GM18508 (cell line): ENCODE measurements at regions not wholly inside any gene's neighbourhood (a gene's known extent, or its start where the extent isn't known, plus 50 kb on each side); places are given as distances from the start of the nearest gene placed in this dataset.

Experiments
- ATAC-seq: cut with Tn5 transposase; IDR thresholded peaks from one replicate; pipeline ENCODE4 v1.9.1; 2021; ENCODE audit warnings: moderate number of reproducible peaks; ENCODE audit not compliant: insufficient read depth, unreplicated experiment

DNA sequence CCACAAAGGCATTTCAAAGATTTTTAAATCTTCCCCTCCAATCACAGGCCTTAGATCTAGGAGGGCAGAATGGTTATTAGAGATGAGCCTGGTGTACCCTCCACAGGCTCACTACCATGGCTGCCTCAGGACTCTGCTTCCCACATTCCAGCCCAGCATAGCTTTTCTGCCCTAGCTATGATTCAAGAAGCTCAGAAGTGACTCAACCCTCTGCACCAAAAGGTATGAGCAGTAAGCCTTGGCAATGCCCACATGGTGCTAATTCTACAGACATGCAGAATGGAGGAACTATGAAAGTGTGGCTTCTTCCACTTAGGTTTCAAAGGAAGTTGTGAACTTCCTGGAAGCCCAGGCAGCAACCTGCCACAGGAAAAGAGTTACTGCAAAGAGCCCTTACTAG, 786.2 kb downstream of the SLITRK6 start:
- no peak for ATAC-seq

DNA sequence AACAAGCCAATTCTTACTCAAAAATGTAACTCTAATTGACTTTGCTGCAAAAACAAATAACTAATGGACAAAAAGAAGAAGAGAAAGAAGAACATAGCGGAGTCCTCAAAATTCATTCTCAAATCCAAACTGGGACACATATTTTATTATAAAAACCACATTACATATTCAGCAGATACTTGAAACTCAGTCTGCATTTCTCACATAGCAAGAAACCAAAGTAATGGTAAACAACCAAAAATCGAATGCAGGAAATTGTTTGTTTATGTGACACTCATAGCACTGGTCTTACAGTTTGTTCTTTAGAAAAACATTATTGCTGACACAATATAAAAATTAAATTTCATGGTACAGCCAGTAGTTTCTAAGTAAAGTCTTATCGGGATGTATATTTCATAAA, 789.8 kb downstream of the SLITRK6 start:
- no peak for ATAC-seq

DNA sequence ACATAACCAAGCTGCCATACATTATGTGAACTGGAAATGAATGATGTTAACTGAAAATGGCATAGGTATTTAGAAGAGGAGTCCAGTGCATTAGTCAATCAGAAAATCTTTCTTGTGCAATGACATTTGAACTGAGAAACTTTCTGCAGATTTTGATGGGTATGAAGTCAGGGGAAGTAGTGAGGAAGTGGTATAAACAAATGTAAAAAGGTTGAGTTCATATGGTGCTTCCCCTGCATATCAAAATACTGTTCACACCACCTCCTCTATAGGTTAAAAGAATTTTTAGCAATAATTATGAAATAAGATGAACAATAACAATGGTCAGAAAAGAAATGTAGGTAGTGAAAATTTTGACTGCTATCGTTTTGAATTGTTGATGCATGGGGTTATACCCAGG, 800.0 kb downstream of the SLITRK6 start:
- ATAC-seq, result no peak

DNA sequence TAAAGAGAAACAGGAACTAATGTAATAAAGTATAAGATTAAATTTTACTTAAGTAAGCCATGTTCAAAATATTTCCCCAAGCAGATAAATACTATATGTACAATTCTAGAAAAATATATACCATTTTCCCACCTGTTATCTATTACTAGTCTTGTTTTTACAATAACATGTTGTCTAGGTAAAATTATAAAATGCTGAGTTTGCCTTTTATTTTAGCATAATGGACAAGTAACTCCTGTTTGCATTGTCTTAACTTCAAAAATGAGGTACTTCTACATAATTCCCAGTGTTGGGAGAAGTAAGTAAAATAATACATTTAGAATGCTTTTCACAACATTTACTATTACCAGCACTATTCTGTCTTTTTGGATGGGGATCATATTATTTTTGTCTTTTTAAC, 800.5 kb downstream of the SLITRK6 start:
- ATAC-seq, result no peak

DNA sequence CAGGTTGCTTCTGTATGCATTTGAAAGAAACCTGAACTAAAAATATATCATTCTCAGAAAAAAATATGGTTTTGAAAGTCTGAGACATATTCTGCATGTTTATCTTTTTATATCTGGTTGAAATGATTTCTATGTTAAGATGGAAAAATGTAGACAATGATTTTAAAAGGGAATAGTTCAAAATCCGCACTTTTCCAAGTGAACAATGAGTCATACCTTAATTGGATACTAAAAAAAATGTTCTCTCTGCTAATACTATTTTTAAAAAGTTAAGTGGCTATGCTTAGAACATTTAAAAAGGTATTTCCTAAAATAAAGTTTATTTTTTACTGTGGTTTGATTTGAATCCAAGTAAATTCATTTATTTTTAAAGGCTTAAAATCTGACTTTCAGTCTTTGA, 801.4 kb downstream of the SLITRK6 start:
- no peak for ATAC-seq

GRCh38 chr13:84994582-84994981, 804.6 kb downstream of the SLITRK6 start:
- no peak for ATAC-seq

DNA sequence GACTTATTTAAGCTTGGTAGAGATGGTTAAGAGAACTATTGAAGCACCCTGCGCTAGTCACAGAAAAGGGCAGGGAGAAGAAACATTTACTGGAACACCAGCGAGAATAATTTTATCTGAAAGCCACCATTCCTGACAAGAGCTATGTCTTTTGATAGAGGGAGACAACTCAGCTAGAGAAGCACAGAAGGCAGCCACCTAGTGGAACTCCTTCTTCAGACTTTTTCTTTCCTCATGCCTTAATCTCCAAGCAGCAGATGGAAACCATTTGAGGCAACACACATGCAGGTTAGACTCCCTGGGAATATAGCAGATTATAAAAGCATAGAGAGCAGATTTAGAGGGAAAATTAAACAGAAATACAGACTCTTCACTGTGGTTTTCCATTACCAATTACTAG, 813.4 kb downstream of the SLITRK6 start:
- no peak for ATAC-seq

GRCh38 chr13:84983321-84983720, 815.9 kb downstream of the SLITRK6 start:
- no peak for ATAC-seq

- no peak for ATAC-seq
Measured at GRCh38 chr13:84980571-84980970, 818.6 kb downstream of the SLITRK6 start.

DNA sequence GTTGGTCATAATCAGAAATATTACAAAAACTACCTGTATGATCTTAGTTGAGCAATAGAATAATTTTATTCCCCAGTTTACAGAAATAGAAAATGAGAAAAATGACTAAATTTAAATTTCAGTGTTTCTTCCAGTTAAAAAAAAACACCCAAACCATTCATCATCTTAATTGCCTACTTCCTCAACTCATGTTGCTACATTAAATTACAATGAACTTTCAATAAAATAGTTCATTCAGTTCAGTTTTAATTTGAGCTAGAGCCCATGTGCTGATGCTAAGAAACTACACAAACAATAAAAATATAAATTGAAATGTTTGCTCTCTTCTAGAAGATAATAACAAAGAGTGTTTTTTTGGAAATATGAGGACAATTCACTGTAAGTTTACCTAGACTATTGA, 820.4 kb downstream of the SLITRK6 start:
- no peak for ATAC-seq

- no peak for ATAC-seq
Measured at GRCh38 chr13:84973661-84974060, 825.6 kb downstream of the SLITRK6 start.

DNA sequence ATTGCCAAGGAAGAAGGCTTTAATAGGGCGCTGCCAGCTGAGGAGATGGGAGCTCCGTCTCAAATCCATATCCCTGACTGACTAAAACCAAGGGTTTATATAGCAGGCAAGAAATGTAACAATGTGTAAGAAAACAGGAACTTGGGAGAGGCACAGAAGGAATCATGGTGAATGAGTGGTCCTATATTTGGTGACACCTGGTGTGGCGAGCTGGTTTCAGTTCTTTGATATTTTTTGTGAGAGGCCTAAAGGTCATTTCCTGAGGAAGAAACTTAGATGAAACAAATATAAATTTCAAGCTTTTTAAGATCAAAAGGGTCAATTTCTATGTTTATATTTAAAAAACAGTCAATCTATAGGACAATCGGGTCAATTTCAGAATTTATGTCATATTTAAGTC, 826.3 kb downstream of the SLITRK6 start:
- no peak for ATAC-seq

DNA sequence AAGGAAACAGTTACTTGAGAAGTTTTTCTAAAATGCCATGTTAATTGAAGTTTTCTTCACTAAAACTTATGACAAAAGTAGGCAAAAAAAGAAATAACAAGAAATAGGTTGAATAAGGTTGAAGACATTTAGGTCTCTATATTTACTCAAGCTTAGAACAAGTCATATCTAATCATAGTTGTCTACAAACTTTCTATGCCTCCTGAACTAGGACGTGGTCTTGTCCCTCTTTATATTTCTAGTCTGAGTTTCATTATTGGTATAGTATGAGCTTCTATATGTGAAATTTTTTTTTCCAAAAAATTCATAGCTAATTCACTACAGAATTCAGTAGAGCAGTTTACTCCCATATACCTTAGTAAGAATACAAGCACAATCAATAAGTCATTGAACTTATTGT, 836.4 kb downstream of the SLITRK6 start:
- ATAC-seq, result no peak

DNA sequence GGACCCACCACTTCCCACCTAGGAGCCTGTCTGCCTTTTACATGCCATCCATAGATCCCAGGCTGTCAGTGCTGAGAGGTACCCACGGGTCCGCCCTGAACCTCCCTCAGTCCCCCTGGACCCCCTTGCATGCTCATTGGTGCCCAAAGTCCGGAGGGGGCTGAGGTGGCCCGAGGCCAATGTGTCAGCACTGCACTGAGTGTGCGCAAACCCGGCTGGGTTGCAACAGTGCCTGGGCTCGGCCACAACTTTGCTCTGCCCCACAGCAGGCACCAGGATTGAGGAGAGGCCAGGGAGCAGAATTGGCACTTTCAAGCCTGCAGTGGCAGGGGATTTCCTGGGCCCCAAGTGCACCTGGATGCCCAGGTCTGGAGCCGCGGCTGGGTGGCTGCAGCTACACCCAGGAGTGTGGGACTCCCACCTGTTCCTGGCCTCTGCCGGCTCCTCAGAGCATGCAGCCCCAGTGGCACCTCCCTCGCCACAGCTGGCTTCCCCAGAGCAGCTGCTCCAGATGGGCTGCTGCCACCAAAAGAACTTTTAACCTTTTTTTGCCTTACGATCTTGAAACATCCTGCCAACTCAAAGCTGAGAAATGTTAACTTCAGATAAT, 837.0 kb downstream of the SLITRK6 start:
- ATAC-seq, result no peak

DNA sequence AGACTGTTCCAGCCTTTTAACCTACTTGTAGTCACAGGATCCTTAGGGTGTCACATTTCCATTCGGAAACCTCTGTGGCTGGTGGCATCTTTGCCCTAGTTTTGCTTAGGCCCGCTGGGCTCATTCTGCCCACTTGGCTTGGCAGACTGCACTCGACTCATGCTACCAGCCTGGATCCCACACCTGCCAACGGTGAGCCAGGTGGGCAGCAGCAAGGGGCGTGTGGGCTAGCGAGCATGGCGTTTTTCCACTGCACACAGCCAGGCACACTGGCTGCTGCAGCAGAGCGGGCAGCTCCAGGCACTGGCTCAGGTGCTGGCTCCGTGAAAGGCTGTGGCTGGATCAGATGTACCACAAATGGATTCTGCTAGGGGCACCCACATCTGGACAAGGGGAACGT, 838.2 kb downstream of the SLITRK6 start:
- ATAC-seq, result no peak

GRCh38 chr13:84959818-84960217, 839.4 kb downstream of the SLITRK6 start:
- no peak for ATAC-seq

GRCh38 chr13:84954636-84955035, 844.6 kb downstream of the SLITRK6 start:
- no peak for ATAC-seq

DNA sequence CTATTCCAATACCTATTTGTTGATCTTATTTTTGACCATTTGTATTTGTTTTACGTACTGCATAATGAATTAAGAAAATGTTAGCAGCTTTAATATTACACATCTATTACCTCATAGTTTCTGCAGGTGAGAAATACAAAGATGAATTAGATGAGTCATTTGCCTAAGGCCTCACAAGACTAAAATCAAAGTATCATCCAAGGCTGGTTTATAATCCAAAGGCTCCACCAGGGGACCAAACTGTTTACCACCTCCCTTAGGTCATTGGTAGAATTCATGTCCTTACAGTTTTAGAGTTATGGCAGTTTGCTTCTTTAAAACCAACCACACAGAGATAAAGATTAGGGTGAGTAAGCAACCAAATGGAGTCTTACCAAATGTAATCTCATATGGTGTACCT, 848.1 kb downstream of the SLITRK6 start:
- no peak for ATAC-seq

DNA sequence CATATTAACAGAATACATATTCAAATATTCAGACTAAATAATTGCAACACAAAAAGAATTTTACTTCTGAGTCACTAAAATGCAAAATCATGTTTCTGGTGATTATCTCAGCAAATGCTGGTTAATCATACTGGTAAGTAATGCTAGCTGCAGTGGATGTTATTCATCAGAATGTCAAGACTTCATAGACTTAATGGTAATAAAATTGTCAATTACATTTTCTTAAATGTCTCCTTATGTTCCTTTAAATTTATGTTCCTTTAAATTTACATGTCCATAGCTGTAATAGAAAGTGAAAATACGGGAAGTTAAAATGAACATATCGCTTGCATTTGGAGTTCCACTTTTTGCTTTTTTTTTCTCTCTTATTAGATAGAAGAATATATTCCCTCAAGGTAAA, 853.0 kb downstream of the SLITRK6 start:
- no peak for ATAC-seq

DNA sequence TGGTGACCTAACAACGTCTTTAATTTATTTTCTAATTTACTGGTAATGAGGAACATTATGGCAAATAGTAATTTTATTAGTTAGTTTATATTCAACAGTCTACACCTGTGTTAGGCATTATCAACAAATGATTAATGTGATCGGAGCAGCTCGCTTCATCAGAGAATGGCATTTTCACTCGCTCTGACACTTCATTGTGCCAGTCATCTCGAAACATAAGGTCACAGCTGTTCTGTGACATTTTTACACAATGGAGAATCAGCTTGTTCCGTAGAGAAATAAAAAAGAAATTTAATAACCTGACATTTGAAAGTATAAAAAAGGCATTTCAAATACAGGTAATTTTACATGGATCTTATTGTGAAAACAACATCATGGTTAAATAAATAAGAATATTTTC, 858.4 kb downstream of the SLITRK6 start:
- ATAC-seq, result no peak

DNA sequence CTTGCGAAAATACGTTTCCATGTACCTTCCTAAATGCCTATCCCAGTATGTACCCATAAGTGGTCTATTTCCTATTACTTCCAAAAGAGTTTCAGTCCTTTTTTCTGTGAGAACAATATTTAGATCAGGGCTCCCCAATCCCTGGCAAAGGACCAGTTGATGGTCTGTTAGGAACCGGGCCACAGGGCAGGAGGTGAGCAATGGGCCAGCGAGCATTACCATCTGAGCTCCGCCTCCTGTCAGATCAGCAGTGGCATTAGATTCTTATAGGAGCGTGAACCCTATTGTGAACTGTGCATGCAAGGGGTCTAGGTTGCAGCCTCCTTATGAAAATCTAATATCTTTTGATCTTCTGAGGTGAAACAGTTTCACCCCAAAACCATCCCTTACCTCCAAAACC, 859.1 kb downstream of the SLITRK6 start:
- no peak for ATAC-seq

GRCh38 chr13:84934911-84935310, 864.3 kb downstream of the SLITRK6 start:
- no peak for ATAC-seq

- no peak for ATAC-seq
Measured at GRCh38 chr13:84933797-84934196, 865.4 kb downstream of the SLITRK6 start.
